Stimulated activated CD8-positive, alpha-beta memory T cell treated with anti-CD3 and anti-CD28 coated beads, Interleukin-15, amount 100 ng/mL, for 4 hours (primary cell): ENCODE measurements at regions not wholly inside any gene's neighbourhood (a gene's known extent, or its start where the extent isn't known, plus 50 kb on each side); places are given as distances from the start of the nearest gene placed in this dataset.
"Not testable (repeated sequence)": the region's sequence is repeated elsewhere in the genome, so short reads cannot be mapped to it uniquely, and the experiment has no call there.

ENCODE experiments used
- DNase-seq, 2 donors: peaks; one replicate each; pipeline ENCODE4 v3.0.0-alpha.2; 2020; ENCODE audit warnings: low read depth in 2 of 2

GRCh38 chr13:73168953-73169401 is 110.2 kb downstream of the KLF5 start:
- no peak for DNase-seq

DNA sequence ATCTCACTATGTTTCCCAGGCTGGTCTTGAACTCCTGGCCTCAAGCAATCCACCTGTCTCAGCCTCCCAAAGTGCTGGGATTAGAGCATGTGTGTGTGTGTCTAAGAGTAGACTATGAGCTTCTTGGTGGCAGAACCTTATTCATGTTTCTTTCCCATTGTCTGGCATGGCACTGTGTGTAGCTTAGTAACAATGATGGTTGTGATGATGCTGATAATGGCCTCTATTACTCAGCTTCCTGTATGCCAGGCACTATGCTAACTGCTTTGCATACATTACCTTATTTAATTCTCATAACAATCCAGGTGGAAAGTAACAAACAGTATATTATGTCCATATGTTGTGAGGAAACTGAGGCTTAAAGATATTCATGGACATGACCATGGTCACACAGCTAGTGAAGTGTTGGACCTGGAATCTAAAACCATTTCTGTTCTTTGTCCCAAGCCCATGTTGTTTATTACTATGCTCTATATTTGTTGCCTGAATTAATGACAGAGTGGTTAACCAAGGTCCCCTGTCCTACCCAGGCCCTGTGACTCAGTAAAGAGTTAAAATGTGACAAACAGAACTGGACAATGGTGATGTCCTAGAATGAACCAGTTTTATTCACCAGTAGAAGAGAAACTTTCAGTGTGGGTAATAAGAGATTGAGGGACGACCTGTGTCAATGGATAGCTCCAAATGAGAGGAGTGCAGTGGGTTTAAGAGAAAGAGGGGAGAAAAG is 109.6 kb downstream of the KLF5 start:
- no peak for DNase-seq

DNA sequence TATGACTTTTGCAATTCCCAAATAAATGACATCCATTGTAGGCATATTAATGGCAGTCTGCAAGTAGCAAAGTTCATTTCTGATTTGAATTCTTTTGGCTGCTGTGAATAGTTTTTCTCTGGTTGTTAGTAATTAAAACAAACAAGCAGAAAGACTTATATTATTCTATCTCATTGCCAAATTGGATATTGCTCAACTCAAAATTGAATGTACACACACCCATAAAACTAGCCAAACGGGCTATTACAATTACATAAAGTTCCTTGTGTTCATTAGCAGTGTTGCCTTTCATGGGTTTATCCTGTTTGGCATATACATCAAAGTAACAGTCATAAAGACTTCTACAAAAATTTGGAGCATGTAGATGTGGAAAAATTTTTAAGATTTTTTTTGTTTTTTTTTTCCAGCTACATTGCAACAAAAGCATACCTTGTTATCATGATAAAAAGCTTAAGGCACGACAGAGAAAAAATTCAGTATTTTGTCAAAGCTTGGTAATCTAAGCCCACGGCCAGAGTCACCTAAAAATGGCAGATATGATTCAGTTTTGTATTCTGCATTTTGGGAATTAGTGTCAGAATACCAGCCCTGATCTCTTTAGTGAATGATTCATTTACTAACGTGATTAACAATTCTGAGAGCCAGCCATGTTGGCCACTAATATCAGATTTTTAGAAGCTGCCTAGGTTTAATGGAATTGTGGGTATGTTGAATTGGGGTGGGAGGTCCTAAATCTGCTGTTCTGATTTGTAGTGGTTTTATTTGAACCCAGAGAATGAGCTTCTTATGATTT is 108.4 kb downstream of the KLF5 start:
- no peak for DNase-seq

- no peak for DNase-seq
Observed at GRCh38 chr13:73166204-73166603, 107.4 kb downstream of the KLF5 start.

GRCh38 chr13:73162912-73163911 is 104.4 kb downstream of the KLF5 start:
- no peak for DNase-seq

DNA sequence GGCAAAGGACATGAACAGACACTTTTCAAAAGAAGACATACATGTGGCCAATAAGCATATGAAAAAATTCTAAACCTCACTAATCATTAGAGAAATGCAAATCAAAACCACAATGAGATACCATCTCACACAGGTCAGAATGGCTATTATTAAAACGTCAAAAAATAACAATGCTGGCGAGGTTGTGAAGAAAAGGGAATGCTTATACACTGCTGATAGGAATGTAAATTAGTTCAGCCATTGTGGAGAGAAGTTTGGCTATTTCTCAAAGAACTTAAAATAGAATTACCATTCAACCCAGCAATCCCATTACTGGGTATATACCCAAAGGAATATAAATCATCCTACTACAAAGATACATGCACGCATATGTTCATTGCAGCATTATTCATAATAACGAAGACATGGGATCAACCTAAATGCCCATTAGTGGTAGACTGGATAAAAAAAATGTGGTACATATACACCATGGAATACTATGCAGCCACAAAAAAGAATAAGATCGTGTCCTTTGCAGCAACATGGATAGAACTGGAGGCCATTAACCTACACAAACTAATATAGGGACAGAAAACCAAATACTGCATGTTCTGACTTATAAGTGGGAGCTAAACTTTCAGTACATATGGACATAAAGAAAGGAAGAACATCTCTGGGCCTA is 101.7 kb downstream of the KLF5 start:
- DNase-seq = not testable (repeated sequence)

DNA sequence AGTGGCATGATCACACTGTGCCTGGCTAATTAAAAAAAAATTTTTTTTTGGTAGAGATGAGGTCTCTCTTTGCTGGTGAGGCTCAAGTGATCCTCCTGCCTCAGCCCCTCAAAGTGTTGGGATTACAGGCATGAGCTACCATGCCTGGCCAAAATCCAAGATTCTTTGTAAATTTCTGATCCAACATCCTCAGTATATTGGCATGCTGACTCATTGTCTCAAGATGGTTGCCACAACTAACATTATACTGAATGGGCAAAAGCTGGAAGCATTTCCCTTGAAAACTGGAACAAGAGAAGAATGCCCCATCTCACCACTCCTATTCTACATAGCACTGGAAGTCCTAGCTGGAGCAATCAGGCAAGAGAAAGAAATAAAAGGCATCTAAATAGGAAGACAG is 100.0 kb downstream of the KLF5 start:
- no peak for DNase-seq

GRCh38 chr13:73157031-73157430 is 98.2 kb downstream of the KLF5 start:
- no peak for DNase-seq

- DNase-seq = no peak
Observed at GRCh38 chr13:73146707-73147106, 87.9 kb downstream of the KLF5 start.

GRCh38 chr13:73142071-73142470 is 83.3 kb downstream of the KLF5 start:
- no peak for DNase-seq

DNA sequence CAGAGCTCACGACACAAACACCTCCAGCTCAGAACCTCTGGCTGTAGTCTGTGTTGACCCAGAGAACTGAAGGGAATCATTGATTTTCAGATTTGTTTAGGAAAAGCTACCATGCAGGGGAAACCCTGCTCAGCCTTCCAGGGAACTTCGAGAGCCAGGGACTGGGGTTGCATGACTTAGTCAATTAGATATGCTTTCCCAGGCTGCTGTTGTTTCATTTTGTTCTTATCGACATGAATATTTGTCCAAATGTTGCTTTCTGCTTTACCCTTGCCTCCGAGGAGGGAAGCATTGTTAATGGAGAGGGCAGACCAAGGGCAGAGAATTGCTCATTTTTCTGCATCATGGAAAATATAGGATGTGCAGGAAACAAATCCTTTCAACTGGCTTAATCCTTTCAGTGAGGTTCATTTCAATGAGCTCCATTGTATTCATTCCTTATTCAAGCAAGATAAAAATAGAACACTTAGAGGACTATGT is 82.5 kb downstream of the KLF5 start:
- no peak for DNase-seq

- DNase-seq = no peak
Observed at GRCh38 chr13:73140801-73141200, 82.0 kb downstream of the KLF5 start.

GRCh38 chr13:73138638-73139491 is 80.1 kb downstream of the KLF5 start:
- no peak for DNase-seq

DNA sequence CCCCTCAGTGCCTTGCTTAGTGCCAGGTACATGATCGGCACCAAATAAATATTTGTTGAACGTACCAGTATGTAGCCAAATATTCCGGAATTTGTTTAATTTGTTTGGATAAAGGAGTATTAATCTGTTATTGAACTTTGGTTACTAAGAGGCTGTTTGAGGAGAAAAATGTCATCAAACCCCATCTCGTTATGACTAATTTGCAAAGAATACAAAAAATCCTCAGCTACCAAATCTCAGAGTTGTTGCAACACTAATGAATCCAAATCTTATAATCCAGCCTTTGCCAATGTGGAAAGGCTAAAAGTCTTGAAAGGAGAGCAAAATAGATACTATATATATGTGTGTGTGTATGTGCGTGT is 79.5 kb downstream of the KLF5 start:
- DNase-seq = no peak

- DNase-seq = no peak
Observed at GRCh38 chr13:73136776-73137175, 78.0 kb downstream of the KLF5 start.

DNA sequence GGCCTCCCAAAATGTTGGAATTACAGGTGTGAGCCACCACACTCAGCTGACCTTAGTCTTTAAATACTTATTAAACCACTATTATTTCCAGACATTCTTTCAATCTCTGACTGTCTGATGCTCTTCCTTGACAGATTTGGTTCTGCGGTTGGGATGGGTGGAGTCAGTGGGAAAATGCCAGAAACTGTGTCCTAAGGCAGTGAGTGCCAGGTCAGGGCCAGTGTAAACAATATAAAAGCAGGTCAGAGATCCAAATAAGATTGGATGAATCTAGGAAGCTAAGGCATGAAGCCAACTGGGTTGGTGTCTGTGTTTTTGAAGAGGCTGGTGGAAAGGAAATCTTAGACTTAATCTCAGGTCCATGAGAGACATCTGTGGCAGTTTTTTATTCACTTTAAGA is 74.7 kb downstream of the KLF5 start:
- DNase-seq = no peak

DNA sequence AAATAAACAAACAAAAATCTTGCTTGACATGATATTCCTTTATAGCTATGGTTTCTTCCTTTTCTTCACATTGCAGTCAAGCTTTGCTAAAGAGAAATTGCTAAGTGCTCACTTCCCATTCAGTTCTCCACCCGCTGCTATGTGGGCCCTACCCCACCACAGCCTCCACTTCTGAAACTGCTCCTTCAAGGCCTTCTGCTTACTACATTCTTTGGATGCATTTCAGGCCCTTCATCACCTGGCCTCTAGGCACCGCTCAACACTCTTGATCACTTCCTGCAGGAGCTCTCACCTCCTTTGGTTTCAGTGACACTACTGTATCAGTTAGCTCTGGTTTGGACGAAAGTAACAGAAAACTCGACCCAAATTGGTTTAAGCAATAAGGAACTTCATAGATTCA is 72.4 kb downstream of the KLF5 start:
- no peak for DNase-seq

- DNase-seq = no peak
Observed at GRCh38 chr13:73129023-73129422, 70.2 kb downstream of the KLF5 start.
